SHP77 (cell line): ENCODE measurements at regions not wholly inside any gene's neighbourhood (a gene's known extent, or its start where the extent isn't known, plus 50 kb on each side); places are given as distances from the start of the nearest gene placed in this dataset.
A peak's percentile ranks its signal among the peaks of the same experiment; 100 is the strongest.

Source experiments
- DNase-seq, 2 experiments: peaks; one replicate each; lab custom pipeline; 2025; lab: John Stamatoyannopoulos, UW

GRCh38 chr18:27695052-27695451 lies 481.9 kb downstream of the CDH2 start:
- DNase-seq, result no peak

- no peak for DNase-seq
Measured at GRCh38 chr18:27688581-27688980, 488.3 kb downstream of the CDH2 start.

- no peak for DNase-seq
Measured at GRCh38 chr18:27687351-27687979, 489.5 kb downstream of the CDH2 start.

GRCh38 chr18:27685807-27686412 lies 491.0 kb downstream of the CDH2 start:
- peak in 1 of 2 experiments; percentile 52 for DNase-seq

- DNase-seq, result peak in 1 of 2 experiments; percentile 12
Measured at GRCh38 chr18:27685091-27685490, 491.8 kb downstream of the CDH2 start.

- no peak for DNase-seq
Measured at GRCh38 chr18:27674411-27674810, 489.3 kb upstream of the CHST9 start.

GRCh38 chr18:27673861-27674260 lies 488.8 kb upstream of the CHST9 start:
- DNase-seq, result no peak

GRCh38 chr18:27668158-27668557 lies 483.1 kb upstream of the CHST9 start:
- DNase-seq, result no peak

GRCh38 chr18:27667064-27667463 lies 482.0 kb upstream of the CHST9 start:
- no peak for DNase-seq

- no peak for DNase-seq
Measured at GRCh38 chr18:27666016-27666415, 480.9 kb upstream of the CHST9 start.

GRCh38 chr18:27665264-27665799 lies 480.2 kb upstream of the CHST9 start:
- DNase-seq, result no peak

- DNase-seq, result no peak
Measured at GRCh38 chr18:27662949-27663348, 477.8 kb upstream of the CHST9 start.

- no peak for DNase-seq
Measured at GRCh38 chr18:27662537-27662936, 477.4 kb upstream of the CHST9 start.

- DNase-seq, result no peak
Measured at GRCh38 chr18:27661320-27662018, 476.4 kb upstream of the CHST9 start.

GRCh38 chr18:27656905-27657304 lies 471.8 kb upstream of the CHST9 start:
- DNase-seq, result no peak

GRCh38 chr18:27656167-27656778 lies 471.2 kb upstream of the CHST9 start:
- peak in 1 of 2 experiments; percentile 20 for DNase-seq

GRCh38 chr18:27653247-27653646 lies 468.1 kb upstream of the CHST9 start:
- no peak for DNase-seq

- DNase-seq, result no peak
Measured at GRCh38 chr18:27652480-27653121, 467.5 kb upstream of the CHST9 start.

- no peak for DNase-seq
Measured at GRCh38 chr18:27649621-27650020, 464.5 kb upstream of the CHST9 start.

- DNase-seq, result peak in 1 of 2 experiments; percentile 3
Measured at GRCh38 chr18:27645929-27646328, 460.8 kb upstream of the CHST9 start.

- no peak for DNase-seq
Measured at GRCh38 chr18:27636576-27637085, 451.5 kb upstream of the CHST9 start.

- DNase-seq, result no peak
Measured at GRCh38 chr18:27632706-27633105, 447.6 kb upstream of the CHST9 start.
